Ovary (tissue), 7 donors: ENCODE measurements at regions not wholly inside any gene's neighbourhood (a gene's known extent, or its start where the extent isn't known, plus 50 kb on each side); places are given as distances from the start of the nearest gene placed in this dataset.

Experiments
- DNase-seq, 5 donors: peaks; one replicate each; pipeline ENCODE4 v3.0.0-alpha.2; 2019 to 2020
- H3K27ac ChIP-seq, 2 donors: fragments of 200-600 bp; one replicate each; pipeline versions ENCODE4 v1.5.1 to v1.8.0; 2019 to 2022
- H3K27me3 ChIP-seq: fragments of 200-600 bp; one replicate; pipeline ENCODE4 v1.8.0; 2022
- H3K36me3 ChIP-seq: fragments of 200-600 bp; sonication (generic); one replicate; pipeline ENCODE4 v1.5.1; 2019
- H3K4me1 ChIP-seq: one replicate; pipeline ENCODE4 v1.8.1; 2013; ENCODE audit warnings: mild to moderate bottlenecking, moderate library complexity; ENCODE audit not compliant: insufficient read depth
- H3K4me3 ChIP-seq: fragments of 200-600 bp; sonication (generic); one replicate; pipeline ENCODE4 v1.5.1; 2017
- H3K9me3 ChIP-seq, 2 donors: fragments of 200-600 bp in 1 of 2; sonication (generic) in 1 of 2; one replicate each; pipeline versions ENCODE4 v1.5.1 to v1.8.1; 2013 to 2019; ENCODE audit warnings: mild to moderate bottlenecking in 1 of 2, moderate library complexity in 1 of 2
- CTCF ChIP-seq, 3 donors: fragments of 450-650 bp in 2 of 3; fragments of 200-600 bp in 1 of 3; IDR thresholded peaks; one replicate each; pipeline versions ENCODE4 v1.5.1 to v1.8.0; 2016 to 2022; ENCODE audit warnings: antibody characterized with exemption in 3 of 3, mild to moderate bottlenecking in 1 of 3
- EP300 ChIP-seq: sonication (generic); formaldehyde crosslinking; IDR thresholded peaks from one replicate; pipeline ENCODE4 v1.6.1; 2017; ENCODE audit warnings: antibody characterized with exemption
- POLR2A ChIP-seq: fragments of 450-650 bp; IDR thresholded peaks from one replicate; pipeline ENCODE4 v1.6.1; 2017; ENCODE audit warnings: antibody characterized with exemption, mild to moderate bottlenecking, moderate library complexity
- WGBS, 3 donors: extraction: QIAGEN DNeasy Blood & Tissue Kit in 1 of 3; methylation state at CpG; one replicate each; pipeline versions ENCODE4 v1.1.5 to v1.1.7; 2013 to 2017; 5-methylcytosine and 5-hydroxymethylcytosine counted together
- intact Hi-C, 4 donors: fragments of 100-400 bp; cut with DNase I; formaldehyde crosslinking; loops; one replicate each; pipeline versions ENCODE4 v1.11.0 to v1.15.1; 2022 to 2023
- donor health status: DM: no; HTN: no; CAD: no; lungs with moderate emphysema.
- donor health status: DM: no; HTN: no; CAD: no.
- donor health status: Bipolar disorder and iron deficiency.
- donor health status: DM: no; HTN: no; CAD: no.
- donor health status: DM: yes; HTN: yes; CAD: no.

DNA sequence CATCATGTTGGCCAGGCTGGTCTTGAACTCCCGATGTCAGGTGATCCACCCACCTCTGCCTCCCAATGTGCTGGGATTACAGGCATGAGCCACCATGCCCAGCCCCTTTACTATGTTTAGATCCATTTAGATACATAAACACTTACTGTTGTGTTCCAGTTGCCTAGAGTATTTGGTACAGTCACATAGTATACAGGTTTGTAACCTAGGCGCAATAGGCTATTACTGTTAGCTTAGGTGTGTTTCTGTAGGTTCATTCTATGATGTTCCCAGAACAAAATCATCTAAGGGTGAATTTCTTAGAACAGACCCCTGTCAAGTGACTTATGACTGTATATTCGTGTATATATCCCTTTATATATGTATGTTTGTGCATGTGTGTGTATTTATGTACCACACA lies 61.8 kb downstream of the MYCN start:
- Histone ChIP-seq H3K4me3 (no peak overlapping the region), H3K27me3 (no peaks in the 10 kb centered on the region), H3K4me1 (no peaks in the 10 kb centered on the region), H3K9me3 (no peaks in the 10 kb centered on the region), H3K27ac (no peak overlapping the region), H3K36me3 (no peaks in the 10 kb centered on the region)
- 88 to 93% (median 89%) methylated on average over 3 of the region's 3 CpGs for WGBS, 3 donors
- DNase-seq, result no peak
- intact Hi-C loops, result no loop called here
- TF ChIP-seq POLR2A (no peak), CTCF (IDR thresholded peaks at IDR 0.05) (no peak), EP300 (no peak)

DNA sequence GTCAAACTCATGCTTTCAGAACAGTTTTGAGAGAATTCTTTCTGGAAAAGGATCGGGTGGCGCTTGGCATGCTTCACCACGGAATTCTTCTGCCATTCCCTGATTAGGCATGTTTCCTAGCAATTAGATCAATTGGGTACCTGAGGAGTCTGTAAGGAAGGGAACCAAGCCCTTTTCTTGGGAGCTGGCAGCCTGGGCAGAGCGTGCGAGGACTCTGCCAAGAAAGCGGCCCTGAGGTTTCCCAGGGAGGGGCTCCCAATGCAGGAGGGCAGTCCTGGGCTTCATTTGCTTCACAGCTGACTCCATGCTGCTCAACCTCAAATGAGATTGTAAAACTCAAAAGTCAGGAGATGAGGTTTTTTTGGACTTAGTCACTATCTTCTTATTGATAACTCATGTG lies 60.3 kb downstream of the MYCN start:
- no peaks in the 10 kb centered on the region for H3K36me3 ChIP-seq
- TF ChIP-seq POLR2A, result no peak
- no peak for TF ChIP-seq CTCF (IDR thresholded peaks at IDR 0.05)
- no peak for TF ChIP-seq EP300
- no peak for DNase-seq
- no peak overlapping the region for H3K27ac ChIP-seq
- H3K9me3 ChIP-seq, result no peaks in the 10 kb centered on the region
- H3K27me3 ChIP-seq, result no peaks in the 10 kb centered on the region
- intact Hi-C loops, result no loop called here
- H3K4me3 ChIP-seq, result no peak overlapping the region
- no peaks in the 10 kb centered on the region for H3K4me1 ChIP-seq
- WGBS, 3 donors, result 71 to 83% (median 76%) methylated on average over 6 of the region's 6 CpGs

DNA sequence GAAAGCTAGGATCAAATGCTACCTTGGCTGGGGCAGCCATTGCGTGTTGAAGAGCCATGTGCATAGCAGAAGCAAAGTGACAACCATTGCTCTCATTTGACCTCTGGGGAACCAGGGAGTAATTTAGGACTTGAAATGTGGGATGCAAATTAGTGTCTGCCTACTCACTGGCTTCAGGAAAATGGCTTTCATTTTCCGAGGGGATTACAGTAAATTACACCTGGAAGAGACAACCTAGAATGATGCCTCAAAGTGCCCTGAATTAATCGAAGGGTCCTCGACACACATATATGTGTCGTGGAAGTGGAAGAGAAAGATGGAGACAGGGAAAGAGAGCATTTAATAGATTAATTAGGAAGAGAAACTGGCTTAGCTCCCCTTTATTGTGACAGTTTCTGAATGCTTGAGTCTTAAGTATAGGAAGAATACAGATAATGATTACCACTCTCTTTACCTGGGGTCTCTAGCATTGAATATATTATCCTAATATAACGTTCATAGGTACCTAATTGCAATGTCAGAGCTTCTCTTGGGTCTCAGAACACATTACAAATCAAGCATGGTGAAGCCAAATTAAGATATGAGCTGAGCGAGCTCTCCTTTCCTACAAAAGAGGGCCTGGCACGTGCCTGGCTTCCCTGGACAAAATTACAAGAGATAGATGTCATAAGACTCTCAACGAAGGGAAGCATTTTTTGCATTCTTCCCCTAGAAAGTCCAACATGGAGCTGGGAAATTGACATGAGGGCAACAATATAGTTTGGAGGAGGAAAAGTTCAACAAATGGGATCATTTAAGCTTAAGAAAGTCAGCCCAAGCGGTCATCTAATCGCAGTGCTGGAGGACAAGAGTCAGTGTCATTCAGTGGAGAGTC lies 59.5 kb downstream of the MYCN start:
- 80 to 81% (median 81%) methylated on average over 11 of the region's 11 CpGs for WGBS, 3 donors
- Histone ChIP-seq H3K27me3 (no peaks in the 10 kb centered on the region), H3K4me3 (no peak overlapping the region), H3K9me3 (no peaks in the 10 kb centered on the region), H3K4me1 (no peaks in the 10 kb centered on the region), H3K27ac (no peak overlapping the region), H3K36me3 (no peaks in the 10 kb centered on the region)
- DNase-seq, result no peak
- intact Hi-C loops, result loop anchor here in 1 of 4 donors (10.0 kb wide), 1 partner anchor 105 kb away; no protein-coding TSS in a partner anchor
- TF ChIP-seq POLR2A (no peak), EP300 (no peak), CTCF (IDR thresholded peaks at IDR 0.05) (no peak)

- WGBS, 3 donors, result 90 to 92% (median 91%) methylated on average over 2 of the region's 2 CpGs
- TF ChIP-seq POLR2A, result no peak
- no peak for TF ChIP-seq EP300
- TF ChIP-seq CTCF (IDR thresholded peaks at IDR 0.05), result no peak
- intact Hi-C loops, result loop anchor here in 1 of 4 donors (10.0 kb wide), 1 partner anchor 107 kb away; no protein-coding TSS in a partner anchor
Observed at GRCh38 chr2:15997728-15998280, 57.5 kb downstream of the MYCN start.

More at GRCh38 chr2:15997728-15998280, 57.5 kb downstream of the MYCN start:
- H3K27ac ChIP-seq, result no peak overlapping the region
- no peaks in the 10 kb centered on the region for H3K4me1 ChIP-seq
- no peaks in the 10 kb centered on the region for H3K36me3 ChIP-seq
- no peak overlapping the region for H3K4me3 ChIP-seq
- no peaks in the 10 kb centered on the region for H3K27me3 ChIP-seq
- DNase-seq, result no peak
- H3K9me3 ChIP-seq, result no peaks in the 10 kb centered on the region
